HG03066 (cell line): ENCODE measurements at regions not wholly inside any gene's neighbourhood (a gene's known extent, or its start where the extent isn't known, plus 50 kb on each side); places are given as distances from the start of the nearest gene placed in this dataset.
A peak's percentile ranks its signal among the peaks of the same experiment; 100 is the strongest.

Experiments
- ATAC-seq: cut with Tn5 transposase; IDR thresholded peaks from one replicate; pipeline ENCODE4 v1.9.1; 2021; ENCODE audit warnings: low read depth; ENCODE audit not compliant: unreplicated experiment

DNA sequence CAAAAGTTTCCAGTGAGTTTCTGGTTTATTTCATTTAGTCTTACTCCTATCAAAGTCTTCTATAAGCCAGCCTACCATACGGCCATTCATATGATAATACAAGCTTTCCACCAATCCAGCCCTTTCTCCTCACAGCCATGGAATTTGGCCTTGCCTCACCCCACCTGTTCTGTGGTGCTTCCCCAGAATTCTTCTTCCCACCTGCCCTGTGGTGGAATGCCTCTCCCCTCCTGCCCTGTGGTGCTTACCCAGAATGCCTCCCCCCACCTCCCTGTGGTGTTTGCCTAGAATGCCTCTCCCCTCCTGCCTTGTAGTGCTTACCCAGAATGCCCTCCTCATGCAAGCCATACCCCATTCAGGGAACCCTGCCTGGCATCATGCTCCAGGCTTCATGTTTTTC lies 90.3 kb upstream of the APC start:
- ATAC-seq, result no peak

DNA sequence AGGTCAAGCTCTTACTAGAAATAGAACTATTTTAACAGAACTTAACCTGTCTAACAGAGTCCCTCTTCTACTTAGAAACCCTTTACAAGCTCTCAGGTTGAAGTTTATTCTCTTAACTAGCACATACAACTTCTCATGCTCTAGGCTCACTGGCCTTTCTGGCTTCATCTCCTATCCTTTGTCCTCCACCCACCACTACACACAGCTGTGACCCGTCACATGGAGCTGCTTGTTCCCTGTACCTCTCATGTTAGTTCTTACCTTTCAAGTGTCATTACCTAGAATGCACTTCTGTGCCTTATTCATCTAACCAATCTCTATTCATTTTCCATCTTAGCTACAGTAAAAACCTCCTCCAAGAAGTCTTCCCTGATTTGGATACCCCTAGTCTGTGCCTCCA lies 89.4 kb upstream of the APC start:
- ATAC-seq, result no peak

GRCh38 chr5:112649882-112650281 lies 87.8 kb upstream of the APC start:
- ATAC-seq, result no peak

DNA sequence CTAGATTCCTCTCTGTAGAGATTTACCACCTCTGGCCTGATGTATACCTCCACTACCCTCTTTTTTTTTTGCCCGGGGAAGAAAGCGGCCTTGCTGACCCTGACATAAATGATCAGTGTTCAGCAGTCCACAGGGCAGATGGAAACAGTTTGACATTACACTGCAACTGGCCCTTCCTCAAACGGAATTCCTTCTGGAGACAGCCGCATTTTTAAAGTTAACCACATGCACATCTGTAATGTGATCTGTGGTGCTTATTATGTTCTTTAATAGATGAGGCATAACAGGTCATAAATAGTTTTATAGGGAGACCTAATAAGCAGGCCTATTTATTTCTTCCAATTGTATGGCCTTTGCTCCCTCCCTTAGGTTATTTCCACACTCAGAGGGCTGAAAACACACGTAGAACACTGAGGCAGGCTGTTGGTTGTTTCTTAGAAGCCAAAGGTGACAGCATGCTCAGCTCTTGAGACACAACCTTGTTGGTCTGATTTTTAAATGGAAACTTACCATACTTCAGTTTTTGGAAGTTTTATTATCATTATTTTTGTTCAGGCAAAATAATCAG lies 84.0 kb upstream of the APC start:
- no peak for ATAC-seq

GRCh38 chr5:112655513-112655912 lies 82.2 kb upstream of the APC start:
- ATAC-seq, result no peak

DNA sequence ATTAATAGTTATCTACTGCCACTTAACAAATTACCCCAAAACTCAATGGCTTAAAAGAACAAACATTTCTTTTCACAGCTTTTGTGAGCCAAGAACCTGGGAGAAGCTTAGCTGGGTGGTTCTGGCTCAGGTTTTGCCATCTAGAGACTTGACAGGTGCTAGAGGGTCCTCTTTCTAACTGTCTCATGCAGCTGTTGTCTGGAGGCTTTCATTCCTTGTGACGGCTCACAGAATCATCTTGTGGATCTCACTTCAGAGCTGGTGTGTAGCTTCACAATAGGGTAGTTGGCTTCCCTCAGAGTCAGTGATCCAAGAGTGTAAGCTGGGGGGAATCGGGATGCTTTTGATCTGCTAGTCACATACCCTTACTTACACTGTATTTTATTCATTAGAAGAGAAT lies 81.2 kb upstream of the APC start:
- no peak for ATAC-seq

GRCh38 chr5:112657804-112658203 lies 79.9 kb upstream of the APC start:
- no peak for ATAC-seq

- no peak for ATAC-seq
Measured at GRCh38 chr5:112660359-112660758, 77.3 kb upstream of the APC start.

DNA sequence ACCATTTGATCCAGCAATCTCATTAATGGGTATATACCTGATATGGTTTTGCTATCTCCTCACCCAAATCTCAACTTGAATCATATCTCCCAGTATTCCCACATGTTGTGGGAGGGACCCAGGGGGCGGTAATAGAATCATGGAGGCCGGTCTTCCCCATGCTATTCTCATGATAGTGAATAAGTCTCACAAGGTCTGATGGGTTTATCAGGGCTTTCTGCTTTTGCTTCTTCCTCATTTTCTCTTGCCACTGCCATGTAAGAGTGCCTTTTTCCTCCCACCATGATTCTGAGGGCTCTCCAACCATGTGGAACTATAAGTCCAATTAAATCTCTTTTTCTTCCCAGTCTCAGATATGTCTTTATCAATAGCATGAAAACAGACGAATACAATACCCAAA lies 74.5 kb upstream of the APC start:
- no peak for ATAC-seq

DNA sequence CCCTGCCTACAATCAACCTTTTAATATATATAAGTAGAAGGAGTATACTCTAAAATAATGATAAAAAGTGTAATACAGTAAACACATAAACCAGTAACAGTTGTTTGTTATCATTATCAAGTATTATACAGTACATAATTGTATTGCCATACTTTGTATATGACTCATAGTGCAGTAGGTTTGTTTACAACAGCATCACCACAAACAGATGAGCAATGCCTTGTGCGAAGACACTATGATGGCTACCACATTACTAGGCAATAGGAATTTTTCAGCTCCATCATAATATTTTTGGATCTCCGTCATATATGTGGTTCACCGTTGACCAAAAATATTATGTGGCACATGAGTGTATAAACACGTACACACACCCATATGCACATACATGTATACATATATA lies 69.7 kb upstream of the APC start:
- ATAC-seq, result no peak

GRCh38 chr5:112668911-112669310 lies 68.8 kb upstream of the APC start:
- ATAC-seq, result no peak

DNA sequence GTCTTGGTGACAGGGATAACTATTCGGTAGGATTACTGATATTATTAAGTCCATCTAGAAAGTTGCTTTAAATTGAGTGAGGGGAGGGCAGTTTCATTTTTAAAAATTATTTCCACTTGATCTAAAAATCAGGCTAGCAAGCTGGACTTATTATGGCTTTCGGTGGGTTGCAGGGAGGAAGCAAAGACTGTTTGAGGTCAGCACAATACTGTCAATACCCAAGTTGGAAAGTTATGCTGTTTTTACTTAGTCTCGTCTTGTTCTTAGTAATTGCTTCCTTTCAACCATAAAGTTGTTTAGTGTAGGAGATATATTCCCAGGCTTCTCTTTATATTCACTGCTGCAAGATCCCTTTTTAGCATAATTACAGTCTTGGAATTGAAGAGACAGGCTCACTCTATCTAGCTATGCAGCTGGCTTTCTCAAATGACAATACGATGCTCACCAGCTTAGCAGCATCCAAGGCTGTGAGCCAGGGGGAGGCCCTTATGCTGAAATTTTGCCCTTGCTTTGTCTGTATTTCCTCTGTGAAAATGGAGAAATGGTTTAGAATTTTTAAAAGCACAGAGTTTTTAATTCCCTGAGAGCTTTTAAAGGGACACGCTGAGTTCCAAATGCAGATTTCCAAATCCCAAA lies 68.2 kb upstream of the APC start:
- ATAC-seq, result no peak

- ATAC-seq, result no peak
Measured at GRCh38 chr5:112671687-112672086, 66.0 kb upstream of the APC start.

- peak; percentile 73 for ATAC-seq
Measured at GRCh38 chr5:112681481-112681908, 56.2 kb upstream of the APC start.

DNA sequence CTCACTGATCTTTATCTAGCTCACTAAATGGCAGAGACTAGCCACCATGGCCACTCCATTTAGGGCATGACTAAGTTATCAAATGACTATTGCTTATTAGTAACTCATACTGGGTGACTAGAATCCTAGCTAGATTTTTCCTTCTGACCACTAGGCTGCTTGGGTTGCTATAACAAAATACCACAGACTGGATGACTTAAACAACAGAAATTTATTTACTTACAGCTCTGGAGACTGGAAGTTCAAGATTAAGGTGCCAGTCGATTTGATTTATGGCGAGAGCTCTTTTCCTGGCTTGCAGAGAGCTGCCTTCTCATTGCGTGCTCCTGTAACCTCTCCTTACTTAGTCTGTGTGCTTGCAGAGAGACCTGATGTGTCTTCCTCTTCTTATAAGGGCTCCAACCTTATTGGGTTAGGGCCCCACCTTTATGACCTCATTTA lies 55.0 kb upstream of the APC start:
- ATAC-seq, result no peak

GRCh38 chr5:112684121-112684520 lies 53.6 kb upstream of the APC start:
- ATAC-seq, result no peak

DNA sequence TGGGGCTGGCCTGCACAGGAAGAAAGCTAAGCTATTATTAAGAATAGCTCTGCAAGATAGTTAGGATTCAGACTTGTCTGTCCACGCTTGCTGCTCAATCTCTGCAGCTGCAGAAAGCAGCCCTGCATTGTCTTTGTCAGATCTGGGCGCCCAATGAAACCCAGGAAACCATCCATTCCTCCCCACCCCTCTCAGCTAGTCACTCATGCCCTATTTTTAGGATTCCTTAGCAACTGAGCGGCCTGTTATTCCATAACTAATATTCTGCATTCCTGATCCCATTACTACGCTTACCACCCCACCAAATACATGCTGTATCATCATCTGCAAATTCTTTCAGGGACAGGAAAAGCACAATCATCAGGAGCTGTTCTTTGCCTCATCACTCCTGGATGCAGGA lies 52.9 kb upstream of the APC start:
- no peak for ATAC-seq

GRCh38 chr5:112685386-112685785 lies 52.3 kb upstream of the APC start:
- no peak for ATAC-seq

- ATAC-seq, result no peak
Measured at GRCh38 chr5:112685931-112686330, 51.8 kb upstream of the APC start.

DNA sequence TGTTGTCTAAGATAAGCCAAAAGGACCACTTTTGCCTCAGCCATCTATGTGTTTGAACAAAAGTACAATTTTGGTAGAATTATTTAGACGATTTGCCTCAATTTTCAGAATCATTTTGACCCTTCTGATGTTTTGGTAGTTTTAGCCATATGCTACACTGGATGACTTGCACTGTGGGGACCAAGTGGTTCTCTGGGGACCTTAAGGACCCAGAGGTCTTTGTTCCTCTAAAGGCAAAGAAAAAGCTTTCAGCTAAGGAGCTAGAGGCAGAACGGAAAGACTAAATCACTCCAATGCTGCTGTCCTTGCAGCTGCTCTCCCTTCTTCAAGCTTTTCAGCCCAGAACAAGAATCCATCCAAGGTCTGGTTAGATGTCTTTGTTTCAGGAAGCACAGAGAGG lies 51.0 kb upstream of the APC start:
- no peak for ATAC-seq

DNA sequence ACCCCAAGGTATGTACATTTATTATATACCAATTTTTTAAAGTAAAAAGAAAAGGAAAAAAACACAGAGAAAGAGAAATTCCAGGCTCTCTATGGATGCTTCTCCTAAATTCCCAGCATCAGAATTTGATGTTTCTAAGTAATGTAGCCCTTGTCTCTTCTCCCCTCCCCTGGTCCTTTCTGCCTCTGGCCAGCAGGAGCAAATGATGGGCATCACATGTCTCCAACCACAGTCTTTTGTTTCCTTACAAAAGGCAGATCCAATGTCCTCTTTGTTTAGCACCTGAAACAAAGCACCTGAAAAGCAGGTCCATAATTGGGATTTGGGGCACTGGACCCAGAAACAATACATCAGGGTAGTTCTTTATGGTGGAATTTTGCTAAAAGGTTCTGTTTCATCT lies 50.4 kb upstream of the APC start:
- ATAC-seq, result no peak
